Prostate gland (tissue), 2 donors: ENCODE measurements at regions not wholly inside any gene's neighbourhood (a gene's known extent, or its start where the extent isn't known, plus 50 kb on each side); places are given as distances from the start of the nearest gene placed in this dataset.

Experiments used
- CTCF ChIP-seq, 4 experiments: fragments of 200-600 bp in 2 of 4; fragments of 450-650 bp in 2 of 4; sonication (generic) in 2 of 4; IDR thresholded peaks; 1 replicate in 3 of 4; 2 replicates in 1 of 4; pipeline ENCODE4 v1.5.1; 2016 to 2019; ENCODE audit warnings: antibody characterized with exemption in 4 of 4, mild to moderate bottlenecking in 2 of 4, moderate library complexity in 2 of 4
- POLR2AphosphoS5 ChIP-seq: sonication (generic); formaldehyde crosslinking; IDR thresholded peaks from one replicate; pipeline ENCODE4 v1.6.1; 2017; ENCODE audit warnings: antibody characterized with exemption

- TF ChIP-seq CTCF (IDR thresholded peaks at IDR 0.05) (no peak), POLR2AphosphoS5 (no peak)
Measured at GRCh38 chr3:139213936-139214335, 129.9 kb upstream of the MRPS22 start.
